HG02642 (cell line): ENCODE measurements at regions not wholly inside any gene's neighbourhood (a gene's known extent, or its start where the extent isn't known, plus 50 kb on each side); places are given as distances from the start of the nearest gene placed in this dataset.
"Not testable (repeated sequence)": the region's sequence is repeated elsewhere in the genome, so short reads cannot be mapped to it uniquely, and the experiment has no call there.

Source experiments
- ATAC-seq: cut with Tn5 transposase; IDR thresholded peaks from one replicate; pipeline ENCODE4 v1.9.1; 2021; ENCODE audit warnings: mild to moderate bottlenecking; ENCODE audit not compliant: unreplicated experiment, poor library complexity

DNA sequence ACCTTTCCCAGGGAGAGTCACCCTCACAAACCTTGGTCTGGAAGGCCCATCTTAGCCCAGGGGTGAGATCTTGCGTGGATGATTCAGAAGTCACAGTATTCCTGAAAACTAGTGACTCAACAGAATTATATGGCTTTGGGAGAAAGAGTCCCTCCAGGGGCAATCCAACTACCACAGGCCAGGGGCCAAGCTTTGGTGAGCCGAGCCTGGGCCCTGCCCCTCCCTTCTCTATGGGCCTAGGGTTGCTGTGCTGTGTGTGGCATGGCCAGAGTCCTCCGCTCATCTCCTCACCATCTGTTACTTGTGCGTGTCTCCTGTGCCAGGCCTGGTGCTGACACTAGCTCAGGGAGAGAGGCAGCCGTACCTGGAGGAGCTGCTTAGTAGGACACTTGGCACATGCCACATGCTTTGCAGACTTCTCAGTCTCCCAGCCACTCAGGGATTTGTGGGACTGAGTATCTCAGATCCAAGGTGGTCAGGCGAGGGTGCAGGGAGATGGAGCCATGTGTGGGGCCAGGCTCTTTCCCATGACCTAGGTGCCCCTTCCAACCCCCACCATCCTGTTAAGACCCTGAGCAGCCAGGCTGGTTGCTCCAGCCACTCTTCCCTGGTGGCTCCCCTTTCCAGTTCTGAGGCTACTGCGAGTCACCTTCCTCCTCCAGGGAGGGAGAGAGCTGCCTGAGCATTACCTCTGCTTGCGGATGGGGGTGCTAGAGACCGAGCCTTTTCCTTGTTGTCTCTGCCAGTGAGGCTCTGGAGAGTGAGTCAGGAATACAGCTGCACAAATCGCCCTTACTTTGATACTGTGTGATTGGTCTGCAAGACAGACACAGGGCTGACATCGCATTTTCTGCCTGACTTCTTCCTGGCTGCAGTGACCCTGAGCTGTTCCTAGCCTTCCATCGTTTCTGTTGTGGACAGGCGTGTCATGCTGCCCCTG, 94.1 kb downstream of the SLC25A47 start:
- no peak for ATAC-seq

GRCh38 chr14:100419856-100420255, 96.7 kb downstream of the SLC25A47 start:
- ATAC-seq: no peak

DNA sequence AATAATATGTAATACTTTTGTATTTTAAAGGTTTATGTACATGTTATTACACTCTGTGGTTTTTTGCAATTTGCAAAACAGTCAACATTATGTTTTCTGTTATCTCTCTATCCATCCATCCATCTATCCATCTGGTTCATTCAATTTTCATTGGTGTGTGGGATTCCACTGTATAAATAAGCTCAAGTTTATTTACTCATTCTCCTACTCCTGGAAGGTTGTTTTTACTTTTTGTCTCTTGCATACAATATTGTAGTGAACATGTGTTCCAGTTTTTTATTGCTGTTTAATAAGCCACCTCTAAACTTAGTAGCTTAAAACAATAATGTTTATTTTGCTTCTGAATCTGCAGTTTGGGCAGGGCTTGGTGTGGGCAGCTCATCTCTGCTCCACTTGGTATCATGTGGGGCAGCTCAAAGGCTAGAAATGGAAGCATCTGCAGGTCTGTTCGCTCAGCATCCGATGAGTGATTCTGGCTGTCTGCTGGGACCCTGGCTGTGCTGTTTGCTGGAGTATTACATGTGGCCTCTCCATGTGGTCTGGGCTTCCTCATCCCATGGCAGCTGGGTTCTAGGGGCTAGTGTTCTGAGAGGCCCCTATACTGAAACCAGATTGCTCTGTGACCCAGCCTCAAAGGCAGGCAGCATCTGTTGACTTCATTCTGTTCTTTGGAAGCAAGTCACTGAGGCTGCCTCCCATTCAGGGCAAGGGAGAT, 98.8 kb downstream of the SLC25A47 start:
- ATAC-seq: no peak

GRCh38 chr14:100422556-100423316, 99.6 kb downstream of the SLC25A47 start:
- ATAC-seq: no peak

GRCh38 chr14:100423317-100424010, 100.3 kb downstream of the SLC25A47 start:
- ATAC-seq: no peak

DNA sequence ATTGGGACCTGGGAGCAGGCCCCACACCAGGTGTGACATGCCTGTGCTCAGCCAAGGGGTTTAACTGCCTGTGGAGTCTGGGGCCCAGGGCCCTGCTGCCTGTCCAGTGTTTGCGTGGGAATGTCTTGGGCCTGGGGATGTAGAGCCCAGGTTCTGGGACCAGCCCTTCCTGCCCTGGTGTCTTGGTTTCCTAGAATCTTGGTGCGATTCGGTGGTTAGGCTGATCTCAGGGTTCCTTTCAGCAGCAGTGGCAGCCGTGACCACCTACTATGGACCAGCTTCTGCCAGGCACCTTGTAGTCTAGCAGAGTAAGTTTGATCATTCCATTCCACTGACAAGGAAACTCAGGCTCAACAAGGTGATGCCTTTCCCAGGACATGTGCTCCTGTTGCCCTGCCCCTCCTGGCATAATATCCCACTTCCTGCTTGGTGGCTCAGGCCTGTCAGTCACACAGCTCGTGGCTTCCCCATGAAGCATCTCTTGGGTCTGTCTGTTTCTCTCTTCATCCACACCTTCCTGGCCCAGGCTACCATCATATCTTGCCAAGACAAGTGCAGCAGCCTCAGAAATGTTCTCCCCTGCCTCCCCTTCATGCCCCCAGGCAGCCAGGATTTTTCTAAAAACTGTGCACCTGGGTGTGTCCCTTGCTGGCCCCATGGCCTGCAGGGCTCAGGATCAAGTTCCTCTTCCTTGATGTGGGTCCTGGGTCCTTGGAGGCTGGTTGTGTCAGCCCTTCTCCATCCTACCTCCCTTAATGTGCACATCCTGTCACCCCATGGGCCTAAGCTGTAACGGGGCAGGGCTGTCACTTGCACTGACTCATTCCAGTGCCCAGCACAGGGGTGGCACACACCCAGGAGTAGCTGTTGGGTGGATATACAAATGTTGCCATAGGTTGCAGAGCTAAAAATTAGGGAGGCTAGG, 101.6 kb downstream of the SLC25A47 start:
- no peak for ATAC-seq

- ATAC-seq: no peak
These were observed 102.3 kb downstream of the SLC25A47 start for GRCh38 chr14:100425429-100425827.

DNA sequence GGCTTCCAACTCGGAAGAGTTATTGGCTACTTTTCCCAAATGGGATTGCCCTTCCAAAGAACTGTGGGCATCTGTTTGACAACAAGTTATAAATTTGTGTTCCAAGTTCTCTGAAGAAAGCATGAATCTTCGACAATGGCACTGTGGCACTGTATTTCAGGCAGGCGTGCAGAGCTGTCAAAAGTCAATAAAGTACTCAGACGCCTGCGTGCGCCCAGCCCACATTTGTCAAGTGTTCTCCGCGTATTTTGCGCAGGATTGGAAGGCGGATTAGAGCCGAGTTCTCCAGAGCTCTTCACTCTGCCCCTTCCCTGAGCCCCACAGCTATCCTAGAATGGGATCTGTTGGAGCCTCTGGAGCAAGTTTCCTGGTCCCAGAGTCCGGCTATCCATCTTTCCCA, 103.2 kb downstream of the SLC25A47 start:
- no peak for ATAC-seq

- no peak for ATAC-seq
These were observed 104.0 kb downstream of the SLC25A47 start for GRCh38 chr14:100427166-100427565.

- ATAC-seq: no peak
These were observed 105.6 kb downstream of the SLC25A47 start for GRCh38 chr14:100428727-100429126.

- no peak for ATAC-seq
These were observed 106.4 kb downstream of the SLC25A47 start for GRCh38 chr14:100429537-100429936.

- ATAC-seq: no peak
These were observed 107.4 kb downstream of the SLC25A47 start for GRCh38 chr14:100430571-100430970.

GRCh38 chr14:100431461-100431860, 108.3 kb downstream of the SLC25A47 start:
- ATAC-seq: not testable (repeated sequence)

DNA sequence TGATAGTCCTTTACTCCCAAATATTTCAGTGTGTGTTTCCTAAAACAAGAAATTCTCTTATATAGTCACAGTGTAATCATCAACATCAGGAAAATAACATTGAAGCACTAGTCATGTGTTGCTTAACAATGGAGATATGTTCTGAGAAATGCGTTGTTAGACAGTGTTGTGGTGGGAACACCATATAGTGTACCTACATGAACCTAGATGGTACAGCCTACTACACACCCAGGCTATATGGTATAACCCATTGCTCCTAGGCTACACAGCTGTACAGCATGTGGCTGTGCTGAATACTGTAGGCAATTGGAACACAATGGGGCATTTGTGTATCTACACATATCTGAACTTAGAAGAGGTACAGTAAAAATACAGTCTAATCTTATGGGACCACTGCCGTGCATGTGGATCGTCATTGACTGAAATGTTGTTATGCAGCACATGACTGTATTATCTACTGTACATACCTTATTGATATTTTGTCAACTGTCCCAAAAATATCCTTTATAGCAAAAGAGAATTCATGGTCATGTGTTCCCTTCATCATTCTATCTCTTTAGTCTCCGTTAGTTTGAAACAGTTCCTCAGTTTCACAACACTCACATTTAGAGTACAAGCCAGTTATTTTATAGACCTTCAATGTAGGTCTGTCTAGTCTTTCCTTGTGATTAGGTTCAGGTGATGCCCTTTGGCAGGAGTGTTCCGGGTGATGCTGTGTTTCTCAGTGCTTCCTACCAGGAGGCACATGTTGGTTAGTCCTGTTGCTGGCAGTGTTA, 109.7 kb downstream of the SLC25A47 start:
- no peak for ATAC-seq

GRCh38 chr14:100433428-100433814, 110.3 kb downstream of the SLC25A47 start:
- no peak for ATAC-seq

- no peak for ATAC-seq
These were observed 111.0 kb downstream of the SLC25A47 start for GRCh38 chr14:100434033-100434601.

DNA sequence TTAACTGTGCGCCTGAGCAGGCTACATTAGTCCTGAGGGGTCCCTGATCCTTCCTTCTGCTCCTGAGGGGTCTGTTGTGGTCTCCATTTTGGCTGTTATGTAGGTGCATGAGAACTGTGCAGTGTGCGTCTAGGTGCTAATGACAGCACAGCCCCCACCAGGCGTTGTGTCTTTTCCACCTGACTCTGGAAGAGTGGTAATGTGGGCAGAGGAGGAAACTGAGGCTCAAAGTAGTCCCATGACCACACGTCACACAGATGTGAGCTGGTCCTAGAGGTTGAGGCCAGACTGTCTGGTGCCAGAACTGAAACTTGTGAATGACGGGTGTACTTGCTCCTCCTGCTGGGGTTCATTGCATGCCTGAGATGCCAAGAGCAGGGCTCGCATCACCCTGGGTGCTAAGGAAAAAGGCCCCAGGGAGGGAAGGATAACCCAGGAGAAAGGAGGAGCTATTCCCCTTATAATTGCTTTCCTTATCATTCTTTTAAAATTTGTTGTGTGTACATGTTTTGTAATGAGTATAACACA, 111.8 kb downstream of the SLC25A47 start:
- no peak for ATAC-seq

DNA sequence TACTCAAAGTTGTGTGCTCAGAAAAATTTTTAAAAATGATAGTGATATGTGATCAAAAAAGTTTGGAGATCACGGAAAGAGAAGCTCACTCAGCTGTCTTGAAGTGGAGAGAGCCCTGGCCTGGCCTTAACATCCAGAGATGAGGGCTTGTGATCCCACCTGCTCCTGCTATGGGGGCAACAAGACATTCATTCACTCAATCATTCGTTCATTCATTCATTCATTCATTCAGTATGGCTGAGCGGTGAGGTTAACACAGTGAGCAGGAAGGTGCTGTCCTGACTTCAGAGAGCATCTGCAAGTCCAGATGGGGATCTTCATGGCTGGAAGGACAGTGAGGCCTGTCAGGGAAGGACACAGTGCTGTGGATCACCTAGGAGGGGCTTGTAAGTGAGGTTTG, 112.3 kb downstream of the SLC25A47 start:
- ATAC-seq: no peak
